ENCODE measurements at regions not wholly inside any gene's neighbourhood (a gene's known extent, or its start where the extent isn't known, plus 50 kb on each side); places are given as distances from the start of the nearest gene placed in this dataset.

- Histone ChIP-seq H3K27me3 (ENCODE audit: control insufficient read depth, insufficient read depth, low read length) (peaks cover 27% of the 10 kb centered on the region), H3K4me3 (ENCODE audit: insufficient read depth, low read depth, low read length) (no peak overlapping the region)
- no peak for DNase-seq
These were observed 116.5 kb upstream of the SERTAD2 start for GRCh38 chr2:64770137-64770780.

GRCh38 chr2:64770781-64771334, 117.1 kb upstream of the SERTAD2 start:
- Histone ChIP-seq H3K36me3 (replicated peaks; ENCODE audit: control insufficient read depth, insufficient read depth, low read length) (no peaks in the 10 kb centered on the region; the same call in 1 of the 2 replicates), H3K27me3 (ENCODE audit: control insufficient read depth, insufficient read depth, low read length) (peaks cover 25% of the 10 kb centered on the region)
- DNase-seq, result no peak

More at GRCh38 chr2:64770137-64770780, 116.5 kb upstream of the SERTAD2 start:
- H3K36me3 ChIP-seq (replicated peaks; ENCODE audit: control insufficient read depth, insufficient read depth, low read length), result no peaks in the 10 kb centered on the region; the same call in 1 of the 2 replicates

GRCh38 chr2:64771737-64772136, 118.0 kb upstream of the SERTAD2 start:
- H3K27me3 ChIP-seq (ENCODE audit: control insufficient read depth, insufficient read depth, low read length), result peaks cover 17% of the 10 kb centered on the region

More at GRCh38 chr2:64770781-64771334, 117.1 kb upstream of the SERTAD2 start:
- H3K4me3 ChIP-seq (ENCODE audit: insufficient read depth, low read depth, low read length), result no peak overlapping the region

GRCh38 chr2:64773461-64774118, 119.9 kb upstream of the SERTAD2 start:
- H3K36me3 ChIP-seq (replicated peaks; ENCODE audit: control insufficient read depth, insufficient read depth, low read length), result no peaks in the 10 kb centered on the region; the same call in 1 of the 2 replicates
- no peak for DNase-seq
- peaks cover 4% of the 10 kb centered on the region for H3K27me3 ChIP-seq (ENCODE audit: control insufficient read depth, insufficient read depth, low read length)

More at GRCh38 chr2:64771737-64772136, 118.0 kb upstream of the SERTAD2 start:
- DNase-seq, result no peak
- Histone ChIP-seq H3K36me3 (replicated peaks; ENCODE audit: control insufficient read depth, insufficient read depth, low read length) (no peaks in the 10 kb centered on the region; the same call in 1 of the 2 replicates), H3K4me3 (ENCODE audit: insufficient read depth, low read depth, low read length) (no peak overlapping the region)

GRCh38 chr2:64777841-64778240, 124.1 kb upstream of the SERTAD2 start:
- Histone ChIP-seq H3K36me3 (replicated peaks; ENCODE audit: control insufficient read depth, insufficient read depth, low read length) (no peaks in the 10 kb centered on the region), H3K27me3 (ENCODE audit: control insufficient read depth, insufficient read depth, low read length) (no peaks in the 10 kb centered on the region), H3K4me3 (ENCODE audit: insufficient read depth, low read depth, low read length) (no peak overlapping the region)
- no peak for DNase-seq

More at GRCh38 chr2:64773461-64774118, 119.9 kb upstream of the SERTAD2 start:
- H3K4me3 ChIP-seq (ENCODE audit: insufficient read depth, low read depth, low read length), result no peak overlapping the region

GRCh38 chr2:64779117-64779690, 125.5 kb upstream of the SERTAD2 start:
- Histone ChIP-seq H3K4me3 (ENCODE audit: insufficient read depth, low read depth, low read length) (no peak overlapping the region), H3K27me3 (ENCODE audit: control insufficient read depth, insufficient read depth, low read length) (no peaks in the 10 kb centered on the region; the same call in 1 of the 2 replicates), H3K36me3 (replicated peaks; ENCODE audit: control insufficient read depth, insufficient read depth, low read length) (no peaks in the 10 kb centered on the region)
- no peak for DNase-seq

- no peaks in the 10 kb centered on the region; the same call in 1 of the 2 replicates for H3K27me3 ChIP-seq (ENCODE audit: control insufficient read depth, insufficient read depth, low read length)
- no peaks in the 10 kb centered on the region for H3K36me3 ChIP-seq (replicated peaks; ENCODE audit: control insufficient read depth, insufficient read depth, low read length)
- no peak overlapping the region for H3K4me3 ChIP-seq (ENCODE audit: insufficient read depth, low read depth, low read length)
- DNase-seq, result no peak
These were observed 126.3 kb upstream of the SERTAD2 start for GRCh38 chr2:64780041-64780440.

- DNase-seq, result no peak
- Histone ChIP-seq H3K27me3 (ENCODE audit: control insufficient read depth, insufficient read depth, low read length) (no peaks in the 10 kb centered on the region; the same call in 1 of the 2 replicates), H3K36me3 (replicated peaks; ENCODE audit: control insufficient read depth, insufficient read depth, low read length) (no peaks in the 10 kb centered on the region), H3K4me3 (ENCODE audit: insufficient read depth, low read depth, low read length) (no peak overlapping the region)
These were observed 128.1 kb upstream of the SERTAD2 start for GRCh38 chr2:64781711-64782390.

GRCh38 chr2:64784168-64785061, 130.7 kb upstream of the SERTAD2 start:
- H3K27me3 ChIP-seq (ENCODE audit: control insufficient read depth, insufficient read depth, low read length), result no peaks in the 10 kb centered on the region; the same call in 1 of the 2 replicates
- H3K36me3 ChIP-seq (replicated peaks; ENCODE audit: control insufficient read depth, insufficient read depth, low read length), result no peaks in the 10 kb centered on the region
- no peak overlapping the region for H3K4me3 ChIP-seq (ENCODE audit: insufficient read depth, low read depth, low read length)
- no peak for DNase-seq

- Histone ChIP-seq H3K27me3 (ENCODE audit: control insufficient read depth, insufficient read depth, low read length) (no peaks in the 10 kb centered on the region; the same call in 1 of the 2 replicates), H3K4me3 (ENCODE audit: insufficient read depth, low read depth, low read length) (no peak overlapping the region), H3K36me3 (replicated peaks; ENCODE audit: control insufficient read depth, insufficient read depth, low read length) (no peaks in the 10 kb centered on the region)
- DNase-seq, result no peak
These were observed 131.5 kb upstream of the SERTAD2 start for GRCh38 chr2:64785245-64785644.

GRCh38 chr2:64786343-64787018, 132.8 kb upstream of the SERTAD2 start:
- no peaks in the 10 kb centered on the region; the same call in 1 of the 2 replicates for H3K27me3 ChIP-seq (ENCODE audit: control insufficient read depth, insufficient read depth, low read length)
- DNase-seq, result no peak
- no peaks in the 10 kb centered on the region for H3K36me3 ChIP-seq (replicated peaks; ENCODE audit: control insufficient read depth, insufficient read depth, low read length)
- no peak overlapping the region for H3K4me3 ChIP-seq (ENCODE audit: insufficient read depth, low read depth, low read length)

- Histone ChIP-seq H3K36me3 (replicated peaks; ENCODE audit: control insufficient read depth, insufficient read depth, low read length) (no peaks in the 10 kb centered on the region), H3K27me3 (ENCODE audit: control insufficient read depth, insufficient read depth, low read length) (no peaks in the 10 kb centered on the region; the same call in 1 of the 2 replicates), H3K4me3 (ENCODE audit: insufficient read depth, low read depth, low read length) (no peak overlapping the region)
- no peak for DNase-seq
These were observed 133.3 kb upstream of the SERTAD2 start for GRCh38 chr2:64787019-64787365.

- Histone ChIP-seq H3K36me3 (replicated peaks; ENCODE audit: control insufficient read depth, insufficient read depth, low read length) (no peaks in the 10 kb centered on the region), H3K4me3 (ENCODE audit: insufficient read depth, low read depth, low read length) (no peak overlapping the region), H3K27me3 (ENCODE audit: control insufficient read depth, insufficient read depth, low read length) (no peaks in the 10 kb centered on the region; the same call in 1 of the 2 replicates)
- DNase-seq, result no peak
These were observed 134.0 kb upstream of the SERTAD2 start for GRCh38 chr2:64787698-64788097.
